ENCODE measurements at regions not wholly inside any gene's neighbourhood (a gene's known extent, or its start where the extent isn't known, plus 50 kb on each side); places are given as distances from the start of the nearest gene placed in this dataset.

DNA sequence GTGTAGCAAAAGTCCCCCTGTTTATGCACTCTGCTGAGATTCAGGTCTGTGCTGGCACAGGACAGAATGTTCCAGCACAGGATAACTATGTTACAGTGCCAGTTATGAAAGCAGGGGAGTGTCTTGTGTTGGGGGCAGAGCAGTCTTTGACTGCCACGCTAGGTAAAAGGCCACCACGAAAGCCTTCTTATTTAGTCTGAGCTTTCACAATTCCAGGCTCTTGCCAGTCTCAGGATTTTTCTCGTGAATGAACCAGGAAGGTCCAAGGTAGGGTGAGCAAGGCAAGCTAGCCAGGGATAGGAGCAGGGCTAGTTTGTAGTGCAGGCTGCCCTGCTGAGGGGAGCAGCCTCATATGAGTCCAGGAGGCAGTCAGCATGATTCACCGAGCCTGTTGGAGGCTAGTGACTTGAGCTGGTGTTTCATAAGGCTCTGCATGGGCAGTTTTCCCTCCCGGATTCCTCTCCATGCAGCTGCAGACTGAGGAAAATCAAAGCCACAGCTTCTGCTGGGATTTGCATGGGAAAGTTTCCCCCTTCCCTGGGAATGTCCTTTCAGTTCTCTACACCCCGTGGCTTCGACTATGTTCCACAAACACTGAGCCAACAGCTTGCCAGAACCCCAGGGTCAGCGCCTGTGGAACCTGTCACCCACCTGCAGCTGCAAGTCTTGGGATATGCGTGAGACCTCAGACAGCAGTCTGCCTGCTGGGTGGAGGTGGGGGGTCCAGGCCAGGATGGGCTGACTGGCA lies 112.3 kb downstream of the JCAD start:
- TF ChIP-seq, protein P1, sequence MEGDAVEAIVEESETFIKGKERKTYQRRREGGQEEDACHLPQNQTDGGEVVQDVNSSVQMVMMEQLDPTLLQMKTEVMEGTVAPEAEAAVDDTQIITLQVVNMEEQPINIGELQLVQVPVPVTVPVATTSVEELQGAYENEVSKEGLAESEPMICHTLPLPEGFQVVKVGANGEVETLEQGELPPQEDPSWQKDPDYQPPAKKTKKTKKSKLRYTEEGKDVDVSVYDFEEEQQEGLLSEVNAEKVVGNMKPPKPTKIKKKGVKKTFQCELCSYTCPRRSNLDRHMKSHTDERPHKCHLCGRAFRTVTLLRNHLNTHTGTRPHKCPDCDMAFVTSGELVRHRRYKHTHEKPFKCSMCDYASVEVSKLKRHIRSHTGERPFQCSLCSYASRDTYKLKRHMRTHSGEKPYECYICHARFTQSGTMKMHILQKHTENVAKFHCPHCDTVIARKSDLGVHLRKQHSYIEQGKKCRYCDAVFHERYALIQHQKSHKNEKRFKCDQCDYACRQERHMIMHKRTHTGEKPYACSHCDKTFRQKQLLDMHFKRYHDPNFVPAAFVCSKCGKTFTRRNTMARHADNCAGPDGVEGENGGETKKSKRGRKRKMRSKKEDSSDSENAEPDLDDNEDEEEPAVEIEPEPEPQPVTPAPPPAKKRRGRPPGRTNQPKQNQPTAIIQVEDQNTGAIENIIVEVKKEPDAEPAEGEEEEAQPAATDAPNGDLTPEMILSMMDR (IDR thresholded peaks at IDR 0.05; ENCODE audit: borderline replicate concordance, extremely low read depth, insufficient read depth): no peak
- Histone ChIP-seq H3K27ac (ENCODE audit: low read depth in 2 of 2, low read length in 2 of 2) (peak overlapping the region; percentile 75 to 79), H3K4me3 (ENCODE audit: low read length in 3 of 3) (peak overlapping the region in 1 of 3 donors; percentile 15), H3K9ac (ENCODE audit: low read length in 3 of 3) (peak overlapping the region in 1 of 3 donors; percentile 24), H3K27me3 (ENCODE audit: control insufficient read depth, insufficient read depth, low read length) (no peaks in the 10 kb centered on the region), H3K9me3 (ENCODE audit: control insufficient read depth in 2 of 3, insufficient read depth in 1 of 3, low read length in 3 of 3) (no peaks in the 10 kb centered on the region), H3K36me3 (ENCODE audit: control insufficient read depth in 2 of 3, insufficient read depth in 3 of 3, low read length in 3 of 3) (no peaks in the 10 kb centered on the region), H3K4me1 (ENCODE audit: control insufficient read depth in 2 of 3, insufficient read depth in 2 of 3, low read depth in 1 of 3, low read length in 3 of 3) (peaks cover 0 to 22% (median 14%) of the 10 kb centered on the region in 3 donors)
- no peak for FAIRE-seq
- peak in 2 of 5 donors; percentile 32 to 73 for DNase-seq
- intact Hi-C loops (cut with DNase I): no loop called here

DNA sequence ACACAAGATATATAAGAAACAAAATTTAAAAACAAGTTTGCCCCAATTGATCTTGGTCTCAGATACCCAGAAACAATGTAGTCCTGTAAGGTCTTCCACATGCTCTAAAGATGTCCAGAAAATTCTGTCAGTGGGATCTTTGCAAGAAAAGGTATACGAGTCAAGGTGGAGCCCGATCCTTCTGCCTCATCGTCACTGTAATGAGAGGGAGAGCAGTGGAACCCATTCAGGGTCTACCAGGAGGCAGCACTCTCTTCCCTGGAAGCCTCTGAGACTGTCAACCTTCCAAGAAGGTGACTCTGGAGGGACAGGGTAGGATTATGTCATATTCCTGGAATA lies 112.8 kb downstream of the JCAD start:
- H3K9me3 ChIP-seq (ENCODE audit: control insufficient read depth in 2 of 3, insufficient read depth in 1 of 3, low read length in 3 of 3): no peaks in the 10 kb centered on the region
- H3K4me3 ChIP-seq (ENCODE audit: low read length in 3 of 3): no peak overlapping the region
- no peaks in the 10 kb centered on the region for H3K27me3 ChIP-seq (ENCODE audit: control insufficient read depth, insufficient read depth, low read length)
- no peak for DNase-seq
- H3K4me1 ChIP-seq (ENCODE audit: control insufficient read depth in 2 of 3, insufficient read depth in 2 of 3, low read depth in 1 of 3, low read length in 3 of 3): peaks cover 0 to 22% (median 14%) of the 10 kb centered on the region in 3 donors
- H3K9ac ChIP-seq (ENCODE audit: low read length in 3 of 3): peak overlapping the region in 1 of 3 donors; percentile 3
- TF ChIP-seq, protein P1 (IDR thresholded peaks at IDR 0.05; ENCODE audit: borderline replicate concordance, extremely low read depth, insufficient read depth): no peak
- peak overlapping the region; percentile 75 to 79 for H3K27ac ChIP-seq (ENCODE audit: low read depth in 2 of 2, low read length in 2 of 2)
- no peak for FAIRE-seq
- H3K36me3 ChIP-seq (ENCODE audit: control insufficient read depth in 2 of 3, insufficient read depth in 3 of 3, low read length in 3 of 3): no peaks in the 10 kb centered on the region
- intact Hi-C loops (cut with DNase I): no loop called here

DNA sequence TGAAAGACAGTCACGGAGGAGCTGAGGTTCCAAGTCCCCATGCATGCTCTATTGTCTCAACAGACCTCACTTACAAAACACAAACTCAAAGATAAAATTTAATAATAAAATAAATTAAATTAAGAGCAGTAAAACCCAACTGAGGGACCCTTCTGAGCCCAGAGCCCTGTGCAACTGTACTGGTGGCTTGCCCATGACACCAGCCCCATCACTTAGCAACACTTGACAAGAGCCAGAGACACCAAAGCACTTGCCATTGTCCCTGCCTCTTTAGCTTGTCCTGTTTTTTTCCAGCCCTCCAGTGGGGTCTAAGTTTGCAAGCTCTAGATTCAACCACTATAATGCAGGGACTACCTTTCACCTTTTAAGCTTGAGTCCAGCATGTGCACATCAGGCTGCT lies 117.9 kb downstream of the JCAD start:
- TF ChIP-seq, protein P1 (IDR thresholded peaks at IDR 0.05; ENCODE audit: borderline replicate concordance, extremely low read depth, insufficient read depth): no peak
- no peak overlapping the region for H3K27ac ChIP-seq (ENCODE audit: low read depth in 2 of 2, low read length in 2 of 2)
- FAIRE-seq (no peak), DNase-seq (no peak)
- no peaks in the 10 kb centered on the region for H3K27me3 ChIP-seq (ENCODE audit: control insufficient read depth, insufficient read depth, low read length)
- H3K4me1 ChIP-seq (ENCODE audit: control insufficient read depth in 2 of 3, insufficient read depth in 2 of 3, low read depth in 1 of 3, low read length in 3 of 3): peaks cover 0 to 3% (median 0%) of the 10 kb centered on the region in 3 donors
- H3K9me3 ChIP-seq (ENCODE audit: control insufficient read depth in 2 of 3, insufficient read depth in 1 of 3, low read length in 3 of 3): no peaks in the 10 kb centered on the region
- H3K9ac ChIP-seq (ENCODE audit: low read length in 3 of 3): no peak overlapping the region
- H3K4me3 ChIP-seq (ENCODE audit: low read length in 3 of 3): no peak overlapping the region
- intact Hi-C loops (cut with DNase I): no loop called here
- H3K36me3 ChIP-seq (ENCODE audit: control insufficient read depth in 2 of 3, insufficient read depth in 3 of 3, low read length in 3 of 3): no peaks in the 10 kb centered on the region

Data from kidney (tissue), 13 donors.